HepG2 (cell line): ENCODE measurements at regions not wholly inside any gene's neighbourhood (a gene's known extent, or its start where the extent isn't known, plus 50 kb on each side); places are given as distances from the start of the nearest gene placed in this dataset.
A peak's percentile ranks its signal among the peaks of the same experiment; 100 is the strongest.

Experiments used
- ATF1 ChIP-seq: IDR thresholded peaks from 2 replicates; pipeline ENCODE4 v1.6.1; 2016; ENCODE audit warnings: mild to moderate bottlenecking, control low read depth
- CHD2 ChIP-seq: IDR thresholded peaks from 2 replicates; pipeline ENCODE4 v1.6.1; 2011; ENCODE audit warnings: low read depth, low read length, improper control_type of control experiment
- FOXP1 ChIP-seq, 2 experiments: fragments of 450-650 bp in 1 of 2; IDR thresholded peaks; 2 replicates each; pipeline ENCODE4 v1.6.1; 2017 to 2018; ENCODE audit warnings: antibody characterized with exemption in 1 of 2
- NCOA2 ChIP-seq: sonication (generic); formaldehyde crosslinking; IDR thresholded peaks from 2 replicates; pipeline ENCODE4 v1.8.0; 2022; ENCODE audit warnings: inconsistent platforms
- NCOR1 ChIP-seq: fragments of 200-600 bp; sonication (generic); IDR thresholded peaks from 2 replicates; pipeline ENCODE4 v1.7.0; 2017; ENCODE audit warnings: antibody characterized with exemption, low read length, borderline replicate concordance
- PAX8 ChIP-seq: sonication (generic); formaldehyde crosslinking; IDR thresholded peaks from 2 replicates; pipeline ENCODE4 v1.8.0; 2022; ENCODE audit warnings: mild to moderate bottlenecking, missing genetic modification reagents, borderline replicate concordance
- RNF2 ChIP-seq: fragments of 450-650 bp; conservative IDR thresholded peaks from 2 replicates; pipeline ENCODE4 v1.6.1; 2016; ENCODE audit warnings: low read depth
- SUZ12 ChIP-seq: fragments of 150-350 bp; IDR thresholded peaks from 2 replicates; pipeline ENCODE4 v1.6.1; 2014; ENCODE audit warnings: low read depth, low read length
- ZNF547 ChIP-seq: sonication (generic); formaldehyde crosslinking; IDR thresholded peaks from 2 replicates; pipeline ENCODE4 v1.5.1; 2020; ENCODE audit warnings: mild to moderate bottlenecking, missing genetic modification reagents
- ZNF747 ChIP-seq: sonication (generic); formaldehyde crosslinking; IDR thresholded peaks from 2 replicates; pipeline ENCODE4 v1.8.1; 2023; ENCODE audit warnings: missing genetic modification reagents, mild to moderate bottlenecking, borderline replicate concordance
- ZSCAN30 ChIP-seq: sonication (generic); formaldehyde crosslinking; IDR thresholded peaks from 2 replicates; pipeline ENCODE4 v1.5.0; 2020; ENCODE audit warnings: mild to moderate bottlenecking, missing genetic modification reagents
- TF ChIP-seq, protein P1 (sequence below): sonication (generic); formaldehyde crosslinking; IDR thresholded peaks from 2 replicates; pipeline ENCODE4 v1.4.0; 2020; ENCODE audit warnings: missing genetic modification reagents, borderline replicate concordance
- TF ChIP-seq, protein P2 (sequence below): IDR thresholded peaks from 2 replicates; pipeline ENCODE4 v1.6.1; 2016; ENCODE audit warnings: low read depth, missing genetic modification reagents, missing compliant biosample characterization
- TF ChIP-seq, protein P3 (sequence below): sonication (generic); formaldehyde crosslinking; IDR thresholded peaks from 2 replicates; pipeline ENCODE4 v1.4.0; 2020; ENCODE audit warnings: mild to moderate bottlenecking, missing genetic modification reagents
- TF ChIP-seq, protein P4 (sequence below): sonication (generic); formaldehyde crosslinking; IDR thresholded peaks from 2 replicates; pipeline ENCODE4 v1.4.0; 2020; ENCODE audit warnings: missing genetic modification reagents
- TF ChIP-seq, protein P5 (sequence below): sonication (generic); formaldehyde crosslinking; IDR thresholded peaks from 2 replicates; pipeline ENCODE4 v1.4.0; 2020; ENCODE audit warnings: missing genetic modification reagents

DNA sequence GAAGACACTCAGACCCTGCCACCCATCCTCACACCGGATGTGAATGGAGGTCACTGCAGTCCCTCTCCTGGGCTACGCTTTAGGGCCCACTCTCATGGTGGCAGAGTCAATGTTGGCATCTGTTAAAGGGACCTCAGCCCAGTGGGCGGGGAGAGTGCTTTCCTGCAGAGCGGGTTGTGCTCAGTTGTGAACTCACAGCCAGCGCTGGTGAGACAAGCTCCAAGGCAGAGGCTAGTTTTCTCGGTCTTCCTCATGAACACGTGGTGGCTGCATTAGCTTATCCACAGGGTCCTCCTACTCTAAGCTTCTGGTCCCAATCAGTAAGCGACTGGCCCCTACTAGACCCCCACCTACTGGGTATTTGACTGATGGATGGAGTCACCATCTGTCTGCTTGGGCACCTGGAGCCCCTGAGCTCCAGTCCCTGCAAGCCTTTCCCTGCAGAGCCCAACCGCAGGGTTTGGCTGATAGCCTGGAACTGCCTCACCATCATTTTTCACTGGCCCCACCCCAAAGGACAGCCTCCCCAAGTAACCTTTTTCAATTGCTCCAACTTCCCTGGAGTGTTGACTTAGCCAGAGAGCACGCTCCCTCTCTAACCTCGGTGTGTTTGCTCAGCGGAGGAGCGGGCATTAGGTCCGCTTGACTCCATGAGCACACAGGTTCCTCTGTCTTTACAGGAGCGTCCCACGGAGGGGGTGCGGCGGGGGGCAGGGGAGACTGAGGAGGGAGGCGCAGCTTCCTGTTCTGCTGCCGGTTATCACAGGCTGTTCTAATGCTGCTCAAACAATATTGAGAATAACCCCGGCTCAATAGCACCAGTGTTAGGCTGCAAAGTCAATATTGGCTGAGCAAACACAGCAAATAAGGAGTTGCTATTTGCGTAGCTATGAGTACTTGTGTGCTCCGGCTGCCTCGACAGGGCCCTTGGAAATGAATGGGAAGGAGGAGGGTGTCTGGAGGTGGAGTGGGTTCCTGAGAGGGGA lies 141.7 kb downstream of the RPLP1 start (continued):
- TF ChIP-seq, protein P1, sequence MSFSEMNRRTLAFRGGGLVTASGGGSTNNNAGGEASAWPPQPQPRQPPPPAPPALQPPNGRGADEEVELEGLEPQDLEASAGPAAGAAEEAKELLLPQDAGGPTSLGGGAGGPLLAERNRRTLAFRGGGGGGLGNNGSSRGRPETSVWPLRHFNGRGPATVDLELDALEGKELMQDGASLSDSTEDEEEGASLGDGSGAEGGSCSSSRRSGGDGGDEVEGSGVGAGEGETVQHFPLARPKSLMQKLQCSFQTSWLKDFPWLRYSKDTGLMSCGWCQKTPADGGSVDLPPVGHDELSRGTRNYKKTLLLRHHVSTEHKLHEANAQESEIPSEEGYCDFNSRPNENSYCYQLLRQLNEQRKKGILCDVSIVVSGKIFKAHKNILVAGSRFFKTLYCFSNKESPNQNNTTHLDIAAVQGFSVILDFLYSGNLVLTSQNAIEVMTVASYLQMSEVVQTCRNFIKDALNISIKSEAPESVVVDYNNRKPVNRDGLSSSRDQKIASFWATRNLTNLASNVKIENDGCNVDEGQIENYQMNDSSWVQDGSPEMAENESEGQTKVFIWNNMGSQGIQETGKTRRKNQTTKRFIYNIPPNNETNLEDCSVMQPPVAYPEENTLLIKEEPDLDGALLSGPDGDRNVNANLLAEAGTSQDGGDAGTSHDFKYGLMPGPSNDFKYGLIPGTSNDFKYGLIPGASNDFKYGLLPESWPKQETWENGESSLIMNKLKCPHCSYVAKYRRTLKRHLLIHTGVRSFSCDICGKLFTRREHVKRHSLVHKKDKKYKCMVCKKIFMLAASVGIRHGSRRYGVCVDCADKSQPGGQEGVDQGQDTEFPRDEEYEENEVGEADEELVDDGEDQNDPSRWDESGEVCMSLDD (CRISPR knock-in tag) = peak; percentile 79
- TF ChIP-seq, protein P2, sequence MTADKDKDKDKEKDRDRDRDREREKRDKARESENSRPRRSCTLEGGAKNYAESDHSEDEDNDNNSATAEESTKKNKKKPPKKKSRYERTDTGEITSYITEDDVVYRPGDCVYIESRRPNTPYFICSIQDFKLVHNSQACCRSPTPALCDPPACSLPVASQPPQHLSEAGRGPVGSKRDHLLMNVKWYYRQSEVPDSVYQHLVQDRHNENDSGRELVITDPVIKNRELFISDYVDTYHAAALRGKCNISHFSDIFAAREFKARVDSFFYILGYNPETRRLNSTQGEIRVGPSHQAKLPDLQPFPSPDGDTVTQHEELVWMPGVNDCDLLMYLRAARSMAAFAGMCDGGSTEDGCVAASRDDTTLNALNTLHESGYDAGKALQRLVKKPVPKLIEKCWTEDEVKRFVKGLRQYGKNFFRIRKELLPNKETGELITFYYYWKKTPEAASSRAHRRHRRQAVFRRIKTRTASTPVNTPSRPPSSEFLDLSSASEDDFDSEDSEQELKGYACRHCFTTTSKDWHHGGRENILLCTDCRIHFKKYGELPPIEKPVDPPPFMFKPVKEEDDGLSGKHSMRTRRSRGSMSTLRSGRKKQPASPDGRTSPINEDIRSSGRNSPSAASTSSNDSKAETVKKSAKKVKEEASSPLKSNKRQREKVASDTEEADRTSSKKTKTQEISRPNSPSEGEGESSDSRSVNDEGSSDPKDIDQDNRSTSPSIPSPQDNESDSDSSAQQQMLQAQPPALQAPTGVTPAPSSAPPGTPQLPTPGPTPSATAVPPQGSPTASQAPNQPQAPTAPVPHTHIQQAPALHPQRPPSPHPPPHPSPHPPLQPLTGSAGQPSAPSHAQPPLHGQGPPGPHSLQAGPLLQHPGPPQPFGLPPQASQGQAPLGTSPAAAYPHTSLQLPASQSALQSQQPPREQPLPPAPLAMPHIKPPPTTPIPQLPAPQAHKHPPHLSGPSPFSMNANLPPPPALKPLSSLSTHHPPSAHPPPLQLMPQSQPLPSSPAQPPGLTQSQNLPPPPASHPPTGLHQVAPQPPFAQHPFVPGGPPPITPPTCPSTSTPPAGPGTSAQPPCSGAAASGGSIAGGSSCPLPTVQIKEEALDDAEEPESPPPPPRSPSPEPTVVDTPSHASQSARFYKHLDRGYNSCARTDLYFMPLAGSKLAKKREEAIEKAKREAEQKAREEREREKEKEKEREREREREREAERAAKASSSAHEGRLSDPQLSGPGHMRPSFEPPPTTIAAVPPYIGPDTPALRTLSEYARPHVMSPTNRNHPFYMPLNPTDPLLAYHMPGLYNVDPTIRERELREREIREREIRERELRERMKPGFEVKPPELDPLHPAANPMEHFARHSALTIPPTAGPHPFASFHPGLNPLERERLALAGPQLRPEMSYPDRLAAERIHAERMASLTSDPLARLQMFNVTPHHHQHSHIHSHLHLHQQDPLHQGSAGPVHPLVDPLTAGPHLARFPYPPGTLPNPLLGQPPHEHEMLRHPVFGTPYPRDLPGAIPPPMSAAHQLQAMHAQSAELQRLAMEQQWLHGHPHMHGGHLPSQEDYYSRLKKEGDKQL (CRISPR knock-in tag) = peak; percentile 100
- TF ChIP-seq CHD2 = no peak; the same call in 1 of the 2 replicates
- TF ChIP-seq FOXP1 (IDR thresholded peaks at IDR 0.05) = peak; percentile 30; the same call in 1 of the 2 replicates
- peak; percentile 89 for TF ChIP-seq FOXP1 (CRISPR knock-in tag; IDR thresholded peaks at IDR 0.05)
- peak; percentile 99 for TF ChIP-seq RNF2
- TF ChIP-seq NCOA2 (CRISPR knock-in tag) = peak; percentile 90
- TF ChIP-seq ATF1 (CRISPR knock-in tag) = peak; percentile 56
- TF ChIP-seq ZNF547 (CRISPR knock-in tag) = peak; percentile 89
- TF ChIP-seq SUZ12 = no peak
- peak; percentile 86; the same call in 1 of the 2 replicates for TF ChIP-seq NCOR1
- TF ChIP-seq ZNF747 (CRISPR knock-in tag) = peak; percentile 92
- TF ChIP-seq, protein P3, sequence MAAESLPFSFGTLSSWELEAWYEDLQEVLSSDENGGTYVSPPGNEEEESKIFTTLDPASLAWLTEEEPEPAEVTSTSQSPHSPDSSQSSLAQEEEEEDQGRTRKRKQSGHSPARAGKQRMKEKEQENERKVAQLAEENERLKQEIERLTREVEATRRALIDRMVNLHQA (CRISPR knock-in tag) = no peak
- TF ChIP-seq, protein P4, sequence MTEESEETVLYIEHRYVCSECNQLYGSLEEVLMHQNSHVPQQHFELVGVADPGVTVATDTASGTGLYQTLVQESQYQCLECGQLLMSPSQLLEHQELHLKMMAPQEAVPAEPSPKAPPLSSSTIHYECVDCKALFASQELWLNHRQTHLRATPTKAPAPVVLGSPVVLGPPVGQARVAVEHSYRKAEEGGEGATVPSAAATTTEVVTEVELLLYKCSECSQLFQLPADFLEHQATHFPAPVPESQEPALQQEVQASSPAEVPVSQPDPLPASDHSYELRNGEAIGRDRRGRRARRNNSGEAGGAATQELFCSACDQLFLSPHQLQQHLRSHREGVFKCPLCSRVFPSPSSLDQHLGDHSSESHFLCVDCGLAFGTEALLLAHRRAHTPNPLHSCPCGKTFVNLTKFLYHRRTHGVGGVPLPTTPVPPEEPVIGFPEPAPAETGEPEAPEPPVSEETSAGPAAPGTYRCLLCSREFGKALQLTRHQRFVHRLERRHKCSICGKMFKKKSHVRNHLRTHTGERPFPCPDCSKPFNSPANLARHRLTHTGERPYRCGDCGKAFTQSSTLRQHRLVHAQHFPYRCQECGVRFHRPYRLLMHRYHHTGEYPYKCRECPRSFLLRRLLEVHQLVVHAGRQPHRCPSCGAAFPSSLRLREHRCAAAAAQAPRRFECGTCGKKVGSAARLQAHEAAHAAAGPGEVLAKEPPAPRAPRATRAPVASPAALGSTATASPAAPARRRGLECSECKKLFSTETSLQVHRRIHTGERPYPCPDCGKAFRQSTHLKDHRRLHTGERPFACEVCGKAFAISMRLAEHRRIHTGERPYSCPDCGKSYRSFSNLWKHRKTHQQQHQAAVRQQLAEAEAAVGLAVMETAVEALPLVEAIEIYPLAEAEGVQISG = peak; percentile 78
- TF ChIP-seq, protein P5, sequence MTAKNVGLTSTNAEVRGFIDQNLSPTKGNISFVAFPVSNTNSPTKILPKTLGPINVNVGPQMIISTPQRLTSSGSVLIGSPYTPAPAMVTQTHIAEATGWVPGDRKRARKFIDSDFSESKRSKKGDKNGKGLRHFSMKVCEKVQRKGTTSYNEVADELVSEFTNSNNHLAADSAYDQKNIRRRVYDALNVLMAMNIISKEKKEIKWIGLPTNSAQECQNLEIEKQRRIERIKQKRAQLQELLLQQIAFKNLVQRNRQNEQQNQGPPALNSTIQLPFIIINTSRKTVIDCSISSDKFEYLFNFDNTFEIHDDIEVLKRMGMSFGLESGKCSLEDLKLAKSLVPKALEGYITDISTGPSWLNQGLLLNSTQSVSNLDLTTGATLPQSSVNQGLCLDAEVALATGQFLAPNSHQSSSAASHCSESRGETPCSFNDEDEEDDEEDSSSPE (CRISPR knock-in tag) = no peak
- TF ChIP-seq ZSCAN30 (CRISPR knock-in tag) = peak; percentile 80; the same call in 1 of the 2 replicates
- TF ChIP-seq PAX8 (CRISPR knock-in tag) = no peak
